ENCODE measurements at regions not wholly inside any gene's neighbourhood (a gene's known extent, or its start where the extent isn't known, plus 50 kb on each side); places are given as distances from the start of the nearest gene placed in this dataset.

GRCh38 chr2:220601674-220602073 lies 970.4 kb downstream of the EPHA4 start:
- TF ChIP-seq CTCF (IDR thresholded peaks at IDR 0.05) (no peak), POLR2A (IDR thresholded peaks at IDR 0.05) (no peak)
